GM21576 (cell line): ENCODE measurements at regions not wholly inside any gene's neighbourhood (a gene's known extent, or its start where the extent isn't known, plus 50 kb on each side); places are given as distances from the start of the nearest gene placed in this dataset.

ENCODE experiments used
- ATAC-seq: cut with Tn5 transposase; IDR thresholded peaks from one replicate; pipeline ENCODE4 v1.9.1; 2021; ENCODE audit warnings: mild to moderate bottlenecking, moderate library complexity; ENCODE audit not compliant: unreplicated experiment

DNA sequence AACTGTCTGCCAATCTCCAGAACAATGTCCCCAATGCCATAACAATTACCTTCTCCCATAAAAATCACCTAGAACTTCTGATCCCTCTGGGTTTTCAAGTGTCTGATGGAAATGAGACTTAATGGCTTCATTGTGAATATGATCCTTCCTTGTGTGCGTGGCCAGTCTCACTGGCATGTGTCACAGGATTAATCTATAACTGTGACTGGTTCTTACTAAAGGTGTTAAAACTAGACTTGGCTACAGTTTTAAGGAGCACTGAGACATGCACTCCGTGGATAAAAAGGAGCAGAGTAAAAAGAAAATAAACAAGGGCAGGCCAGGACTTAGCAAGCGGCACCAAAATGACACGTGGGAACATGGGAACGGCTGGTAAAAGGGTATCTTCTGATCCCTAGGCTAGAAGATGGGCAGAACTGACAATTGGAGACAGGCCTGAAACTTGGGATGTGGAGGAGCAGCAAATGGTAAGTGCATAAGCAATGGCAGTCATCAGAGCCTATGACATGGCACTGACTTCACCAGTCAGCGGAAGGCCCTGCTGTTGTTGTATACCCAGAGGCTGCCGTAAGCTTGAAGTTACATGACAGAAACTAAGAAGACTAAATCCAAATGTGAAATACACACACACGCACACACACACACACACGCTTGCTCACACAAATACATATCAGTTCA is 256.6 kb upstream of the NOCT start:
- no peak for ATAC-seq

GRCh38 chr4:138758196-138758595 is 257.4 kb upstream of the NOCT start:
- no peak for ATAC-seq

- no peak for ATAC-seq
Observed at GRCh38 chr4:138757432-138757831, 258.1 kb upstream of the NOCT start.

DNA sequence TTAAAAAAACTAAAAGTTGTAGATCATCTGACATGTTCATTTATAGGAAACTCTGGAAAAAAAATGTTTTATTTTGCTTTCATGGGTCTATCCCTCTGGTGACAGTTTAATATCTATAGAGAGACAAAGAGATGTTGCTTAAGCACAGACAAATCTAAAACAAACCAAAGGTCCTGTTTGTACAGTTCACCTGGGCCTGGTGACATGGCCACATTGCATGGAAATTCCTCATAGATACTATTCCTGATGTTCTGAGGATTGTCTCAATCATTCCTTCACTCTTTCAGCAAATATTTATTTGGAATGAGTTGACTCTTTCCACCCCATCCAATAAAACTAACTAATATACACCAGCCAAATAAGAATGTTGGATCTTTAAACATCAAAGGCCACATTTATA is 259.1 kb upstream of the NOCT start:
- no peak for ATAC-seq

DNA sequence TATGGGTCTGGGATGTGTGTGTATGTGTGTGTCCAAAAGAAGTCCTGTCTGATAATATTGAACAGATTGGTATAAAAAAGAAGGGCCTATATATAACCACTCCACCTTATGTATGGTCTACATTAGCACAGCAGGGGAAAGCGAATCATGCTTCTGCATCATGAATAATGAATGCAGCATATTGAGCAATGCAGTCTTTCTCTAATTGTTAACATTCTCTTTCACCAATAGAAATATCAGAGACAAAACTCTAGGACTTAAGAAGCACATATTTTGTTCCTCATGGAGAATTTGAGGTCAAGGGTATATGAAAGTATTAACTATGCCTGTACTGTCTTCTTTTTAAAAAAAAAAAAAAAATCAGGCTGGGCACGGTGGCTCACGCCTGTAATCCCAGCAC is 264.3 kb upstream of the NOCT start:
- no peak for ATAC-seq

DNA sequence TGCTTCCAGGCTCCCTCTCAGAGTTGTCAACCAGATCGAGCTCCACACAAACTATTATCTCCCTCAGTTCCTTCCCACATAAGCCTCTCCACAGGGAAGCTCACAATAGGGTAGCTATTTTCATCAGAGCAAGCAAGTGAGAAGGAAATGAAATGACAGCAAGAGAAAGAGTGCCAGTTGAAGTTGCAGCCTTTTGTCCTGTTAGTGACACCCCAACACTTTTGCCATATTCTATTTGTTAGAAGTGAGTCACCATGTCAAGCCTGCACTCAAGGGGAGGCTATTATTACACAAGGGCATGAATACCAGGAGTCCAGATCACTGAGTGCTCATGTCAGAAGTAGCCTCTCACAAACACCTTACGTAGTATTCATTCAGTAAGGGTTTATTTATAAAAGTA is 266.3 kb upstream of the NOCT start:
- no peak for ATAC-seq

GRCh38 chr4:138741766-138742377 is 273.7 kb upstream of the NOCT start:
- ATAC-seq, result no peak

- no peak for ATAC-seq
Observed at GRCh38 chr4:138740816-138741745, 274.5 kb upstream of the NOCT start.

- no peak for ATAC-seq
Observed at GRCh38 chr4:138736362-138736761, 279.2 kb upstream of the NOCT start.

DNA sequence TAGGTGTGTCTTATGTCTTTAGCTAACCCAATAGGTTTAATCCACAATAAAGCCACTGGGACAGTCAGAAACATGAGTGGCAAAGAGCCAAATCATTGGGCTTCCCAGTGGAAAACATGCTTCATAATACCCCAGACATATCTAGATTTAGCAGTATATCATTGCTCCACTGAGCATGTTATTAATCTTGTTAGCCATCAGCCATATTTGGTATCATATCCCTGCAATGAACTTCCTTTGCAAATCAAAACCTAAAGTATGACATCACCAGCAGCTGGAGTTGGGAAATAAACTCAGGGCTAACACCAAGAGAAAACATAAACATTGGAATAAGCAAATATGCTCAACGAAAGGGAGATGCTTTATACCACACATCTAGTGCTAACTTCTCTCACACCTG is 280.8 kb upstream of the NOCT start:
- no peak for ATAC-seq

GRCh38 chr4:138728566-138728965 is 287.0 kb upstream of the NOCT start:
- no peak for ATAC-seq

- no peak for ATAC-seq
Observed at GRCh38 chr4:138727731-138728130, 287.9 kb upstream of the NOCT start.

- no peak for ATAC-seq
Observed at GRCh38 chr4:138724530-138724929, 291.1 kb upstream of the NOCT start.

DNA sequence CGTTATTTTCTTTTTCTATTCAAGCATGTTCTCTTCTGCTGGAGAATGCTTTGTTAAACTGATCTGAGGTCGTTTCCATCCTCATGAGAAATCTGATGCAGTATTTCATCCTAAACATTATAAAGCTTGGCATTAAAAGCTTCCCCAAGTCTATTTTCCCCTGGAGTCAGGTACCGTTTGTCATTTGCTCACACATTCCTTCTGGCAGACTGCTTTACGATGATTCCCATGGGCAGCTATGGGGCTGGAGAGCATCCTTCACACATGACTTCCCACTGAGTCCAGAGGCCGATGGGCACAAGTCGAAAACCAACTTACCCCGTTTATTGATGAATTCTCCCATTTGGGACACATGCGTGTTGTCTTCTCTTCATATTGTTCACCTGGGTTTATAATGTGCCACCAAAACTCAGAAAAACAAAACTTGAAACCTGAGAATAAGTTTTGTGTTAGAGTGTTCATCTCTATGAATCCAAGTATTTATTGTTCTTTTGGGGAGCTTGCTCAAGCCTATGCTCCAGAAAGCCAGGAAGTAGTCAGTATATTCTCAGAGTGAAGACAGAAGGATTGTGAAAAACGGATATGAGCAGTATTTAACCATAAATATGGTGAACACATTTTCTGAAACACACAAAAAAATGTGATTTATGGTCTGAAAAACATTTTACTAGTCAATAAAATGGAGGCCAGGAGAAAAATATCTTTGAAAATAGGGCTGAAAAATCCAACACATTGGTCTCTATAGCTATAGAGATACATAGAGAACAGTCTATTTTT is 298.8 kb upstream of the NOCT start:
- no peak for ATAC-seq

DNA sequence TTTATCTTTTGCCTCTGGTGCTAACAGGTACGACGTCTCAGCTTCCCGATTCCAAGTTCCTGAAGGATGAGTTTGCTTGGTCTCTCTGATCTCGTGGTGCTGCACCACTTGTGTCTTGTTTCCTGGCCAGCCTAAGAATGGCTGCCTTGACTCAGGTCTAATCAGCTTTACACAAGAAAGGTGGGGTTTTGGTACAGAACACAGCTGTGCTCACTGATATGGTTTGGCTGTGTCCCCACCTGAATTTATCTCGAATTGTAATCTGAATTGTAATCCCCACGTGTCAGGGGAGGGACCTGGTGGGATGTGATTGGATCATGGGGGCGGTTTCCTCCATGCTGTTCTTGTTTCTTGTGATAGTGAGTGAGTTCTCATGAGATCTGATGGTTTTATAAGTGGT is 305.3 kb upstream of the NOCT start:
- ATAC-seq, result no peak

DNA sequence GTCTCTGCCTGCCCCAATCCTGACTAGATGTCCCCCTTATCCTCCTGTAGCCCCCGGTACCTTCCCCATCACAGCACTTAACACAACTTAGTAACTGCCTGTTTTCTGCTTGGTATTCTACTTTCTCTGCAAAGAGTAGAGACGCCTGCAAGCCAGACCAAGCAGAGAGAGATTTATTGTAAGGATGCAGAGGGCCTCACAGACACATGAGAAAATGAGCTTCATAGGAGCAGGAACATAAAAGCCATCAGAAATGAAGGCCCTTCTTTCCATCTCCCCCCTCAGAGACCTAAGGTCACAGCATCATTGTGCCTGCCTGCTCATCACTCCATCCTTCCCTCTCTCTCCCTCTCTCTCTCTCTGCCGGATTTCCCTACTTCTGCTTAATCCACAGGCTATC is 305.7 kb upstream of the NOCT start:
- ATAC-seq, result no peak

- no peak for ATAC-seq
Observed at GRCh38 chr4:138707746-138708677, 307.6 kb upstream of the NOCT start.

GRCh38 chr4:138706201-138706600 is 309.4 kb upstream of the NOCT start:
- no peak for ATAC-seq

DNA sequence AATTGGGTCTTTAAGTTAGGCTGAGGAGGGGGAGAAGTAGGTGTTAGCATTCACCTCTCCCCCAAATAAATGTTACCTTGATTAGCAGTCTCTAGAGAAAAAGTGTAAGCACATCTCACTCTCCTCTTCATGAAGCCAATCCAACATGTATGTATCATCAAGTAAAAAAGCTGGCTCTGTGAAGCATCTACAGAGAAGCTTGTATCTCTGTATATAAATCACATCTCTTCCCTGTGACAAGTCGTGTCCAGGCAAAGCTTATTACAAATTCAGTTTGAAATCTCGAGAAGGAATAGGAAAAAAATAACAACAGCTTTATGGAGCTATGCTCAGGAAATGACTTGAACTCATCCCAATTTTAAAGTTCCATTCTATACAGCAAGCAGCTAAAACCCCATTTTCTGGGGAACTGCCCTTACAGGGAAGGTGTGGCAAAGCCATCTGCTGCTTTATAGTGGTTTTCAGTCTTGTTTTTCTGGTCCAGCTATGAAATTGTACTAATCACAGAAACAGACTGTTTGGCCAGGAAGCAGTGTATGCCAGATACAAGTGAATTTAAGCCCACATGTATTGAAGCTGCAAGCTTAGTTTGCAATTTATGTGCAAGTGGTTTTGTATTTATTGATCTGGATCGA is 313.3 kb upstream of the NOCT start:
- no peak for ATAC-seq

DNA sequence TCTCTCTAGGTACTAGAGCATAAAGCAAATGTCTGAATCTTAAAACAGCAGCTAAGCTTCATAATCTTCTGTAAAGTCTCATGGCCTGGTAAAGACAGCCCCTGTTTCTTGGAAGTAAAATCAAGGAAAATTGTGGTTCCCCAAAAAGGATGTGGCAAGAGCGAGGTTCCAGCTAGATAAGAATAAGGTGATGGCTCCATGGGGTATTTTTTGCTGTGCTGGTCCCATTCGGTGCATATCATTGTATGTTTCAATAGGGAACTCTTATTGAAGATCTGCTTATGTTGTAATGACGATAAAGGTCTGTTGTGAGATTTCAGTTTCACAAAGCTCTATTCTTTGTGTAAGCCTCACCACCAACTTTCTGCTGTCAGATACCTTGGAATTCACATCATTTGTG is 316.9 kb upstream of the NOCT start:
- no peak for ATAC-seq
